ENCODE measurements at regions not wholly inside any gene's neighbourhood (a gene's known extent, or its start where the extent isn't known, plus 50 kb on each side); places are given as distances from the start of the nearest gene placed in this dataset.

DNA sequence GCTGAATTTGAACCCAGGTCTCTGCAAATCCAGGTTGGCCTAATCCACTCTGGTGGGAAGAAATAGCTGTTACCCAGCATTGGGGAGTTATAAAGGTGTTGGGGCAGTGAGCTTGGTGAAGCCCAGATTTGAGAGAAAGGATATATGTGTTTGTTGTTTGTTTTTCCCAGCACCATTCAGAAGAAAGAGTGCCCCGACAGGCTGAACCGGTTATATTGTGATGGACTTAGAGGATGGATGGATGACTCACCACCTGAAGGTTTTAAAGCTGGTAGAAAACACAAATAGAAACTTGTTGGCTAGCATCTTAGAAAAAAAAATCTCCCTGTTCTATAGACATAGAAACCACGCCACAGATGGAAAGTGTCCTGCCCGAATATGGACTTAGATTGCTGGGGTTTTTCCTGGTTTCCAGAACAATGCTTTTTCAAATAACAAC, 404.6 kb downstream of the MED13L start:
- TF ChIP-seq, protein P1, sequence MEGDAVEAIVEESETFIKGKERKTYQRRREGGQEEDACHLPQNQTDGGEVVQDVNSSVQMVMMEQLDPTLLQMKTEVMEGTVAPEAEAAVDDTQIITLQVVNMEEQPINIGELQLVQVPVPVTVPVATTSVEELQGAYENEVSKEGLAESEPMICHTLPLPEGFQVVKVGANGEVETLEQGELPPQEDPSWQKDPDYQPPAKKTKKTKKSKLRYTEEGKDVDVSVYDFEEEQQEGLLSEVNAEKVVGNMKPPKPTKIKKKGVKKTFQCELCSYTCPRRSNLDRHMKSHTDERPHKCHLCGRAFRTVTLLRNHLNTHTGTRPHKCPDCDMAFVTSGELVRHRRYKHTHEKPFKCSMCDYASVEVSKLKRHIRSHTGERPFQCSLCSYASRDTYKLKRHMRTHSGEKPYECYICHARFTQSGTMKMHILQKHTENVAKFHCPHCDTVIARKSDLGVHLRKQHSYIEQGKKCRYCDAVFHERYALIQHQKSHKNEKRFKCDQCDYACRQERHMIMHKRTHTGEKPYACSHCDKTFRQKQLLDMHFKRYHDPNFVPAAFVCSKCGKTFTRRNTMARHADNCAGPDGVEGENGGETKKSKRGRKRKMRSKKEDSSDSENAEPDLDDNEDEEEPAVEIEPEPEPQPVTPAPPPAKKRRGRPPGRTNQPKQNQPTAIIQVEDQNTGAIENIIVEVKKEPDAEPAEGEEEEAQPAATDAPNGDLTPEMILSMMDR (IDR thresholded peaks at IDR 0.05): no peak
- no peaks in the 10 kb centered on the region for H3K36me3 ChIP-seq
- no peak overlapping the region for H3K27ac ChIP-seq
- H3K4me3 ChIP-seq: no peak overlapping the region
- no peaks in the 10 kb centered on the region for H3K4me1 ChIP-seq
- ATAC-seq (no peak), DNase-seq (no peak)
- intact Hi-C loops (cut with DNase I): no loop called here
- no peaks in the 10 kb centered on the region for H3K9me3 ChIP-seq
- no peaks in the 10 kb centered on the region for H3K27me3 ChIP-seq

DNA sequence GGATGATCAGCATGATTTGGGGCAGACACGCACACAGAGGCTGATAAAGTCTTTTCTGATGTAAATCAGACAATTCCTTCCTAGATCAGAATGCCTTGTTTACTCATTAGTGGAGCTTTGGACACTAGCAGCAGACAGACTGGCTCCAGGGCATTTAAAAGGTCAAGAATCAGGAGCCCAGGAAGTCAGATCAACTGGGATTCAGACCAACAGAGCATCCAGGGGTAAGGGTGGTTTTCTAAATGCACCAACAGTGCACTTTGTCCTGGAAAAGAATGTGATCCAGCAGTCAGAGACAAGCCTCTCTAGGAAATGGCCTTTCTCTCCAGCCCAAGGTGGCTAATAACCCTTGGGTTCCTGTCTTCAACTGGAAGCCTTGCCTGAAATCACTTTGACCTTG, 405.3 kb downstream of the MED13L start:
- Histone ChIP-seq H3K4me3 (no peak overlapping the region), H3K9me3 (no peaks in the 10 kb centered on the region), H3K27ac (no peak overlapping the region), H3K27me3 (no peaks in the 10 kb centered on the region), H3K4me1 (no peaks in the 10 kb centered on the region), H3K36me3 (no peaks in the 10 kb centered on the region)
- intact Hi-C loops (cut with DNase I): no loop called here
- DNase-seq: no peak
- TF ChIP-seq, protein P1 (IDR thresholded peaks at IDR 0.05): no peak
- no peak for ATAC-seq

DNA sequence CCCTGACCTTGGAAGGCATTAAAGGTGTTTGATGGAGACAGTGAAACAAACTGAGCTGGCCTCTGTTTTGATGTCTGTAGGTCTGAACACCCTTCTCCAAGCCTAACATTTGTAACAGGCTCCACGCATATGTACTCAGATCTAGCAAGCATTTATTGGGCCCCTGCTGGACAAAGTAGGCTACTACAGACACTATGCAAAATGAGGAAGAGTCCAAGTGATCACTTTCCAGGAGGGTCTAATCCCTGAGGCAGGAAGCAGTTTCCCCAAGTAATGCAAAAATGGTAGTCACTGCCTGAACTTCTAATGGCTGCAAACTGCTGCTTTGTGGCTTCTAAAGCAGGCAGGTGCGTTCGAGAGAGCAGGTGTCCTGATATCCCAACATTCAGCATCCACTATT, 405.8 kb downstream of the MED13L start:
- H3K36me3 ChIP-seq: no peaks in the 10 kb centered on the region
- intact Hi-C loops (cut with DNase I): no loop called here
- TF ChIP-seq, protein P1 (IDR thresholded peaks at IDR 0.05): peak; percentile 57
- H3K9me3 ChIP-seq: no peaks in the 10 kb centered on the region
- H3K4me3 ChIP-seq: no peak overlapping the region
- DNase-seq: no peak
- peaks cover 5% of the 10 kb centered on the region for H3K27me3 ChIP-seq
- no peak overlapping the region for H3K27ac ChIP-seq
- peak; percentile 52 for ATAC-seq
- H3K4me1 ChIP-seq: no peaks in the 10 kb centered on the region

DNA sequence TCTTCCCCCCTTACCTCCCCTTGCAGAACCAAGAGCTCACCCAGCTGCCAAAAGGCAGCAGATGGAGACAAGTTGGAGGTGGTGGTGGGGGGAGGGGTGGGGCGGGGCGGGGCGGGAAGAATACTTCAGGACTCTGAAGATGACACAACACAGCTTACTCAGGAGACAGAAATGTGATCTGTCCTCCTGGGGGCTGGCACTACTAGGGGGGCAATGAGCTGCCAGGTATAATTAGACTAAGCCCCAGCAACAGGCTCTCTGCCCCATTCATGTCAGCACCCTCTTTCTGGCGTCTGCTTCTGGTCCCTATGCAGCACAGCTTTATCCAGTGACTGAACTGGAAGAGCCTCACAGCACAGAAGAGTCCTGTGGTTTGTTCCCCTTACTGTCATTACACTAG, 407.0 kb downstream of the MED13L start:
- ATAC-seq (no peak), DNase-seq (no peak)
- TF ChIP-seq, protein P1 (IDR thresholded peaks at IDR 0.05): no peak
- H3K4me3 ChIP-seq: no peak overlapping the region
- H3K27ac ChIP-seq: no peak overlapping the region
- H3K27me3 ChIP-seq: peaks cover 5% of the 10 kb centered on the region
- no peaks in the 10 kb centered on the region for H3K4me1 ChIP-seq
- H3K9me3 ChIP-seq: no peaks in the 10 kb centered on the region
- no peaks in the 10 kb centered on the region for H3K36me3 ChIP-seq
- intact Hi-C loops (cut with DNase I): no loop called here

DNA sequence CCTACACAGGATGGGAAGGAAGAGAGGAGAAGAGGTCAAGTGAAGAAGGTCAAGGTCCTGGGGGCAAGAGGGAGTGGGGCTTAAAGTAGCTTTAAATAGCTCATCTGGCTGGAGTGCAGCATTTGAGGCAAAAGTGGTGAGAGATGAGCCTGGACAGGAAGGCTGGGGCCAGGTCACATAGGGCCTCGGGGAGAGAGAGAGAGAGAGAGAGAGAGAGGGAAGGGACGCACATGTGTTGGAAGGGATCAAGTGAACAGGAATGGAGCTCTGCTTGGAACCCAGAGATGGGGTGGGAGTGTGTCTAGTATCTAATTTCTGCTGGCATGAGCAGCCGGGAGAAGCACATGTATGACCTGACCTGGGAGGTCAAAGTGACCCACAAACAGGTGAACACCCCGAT, 407.5 kb downstream of the MED13L start:
- TF ChIP-seq, protein P1 (IDR thresholded peaks at IDR 0.05): no peak
- Histone ChIP-seq H3K36me3 (no peaks in the 10 kb centered on the region), H3K9me3 (no peaks in the 10 kb centered on the region), H3K4me3 (no peak overlapping the region), H3K27ac (no peak overlapping the region), H3K4me1 (no peaks in the 10 kb centered on the region), H3K27me3 (peaks cover 5% of the 10 kb centered on the region)
- ATAC-seq (no peak), DNase-seq (no peak)
- intact Hi-C loops (cut with DNase I): no loop called here

DNA sequence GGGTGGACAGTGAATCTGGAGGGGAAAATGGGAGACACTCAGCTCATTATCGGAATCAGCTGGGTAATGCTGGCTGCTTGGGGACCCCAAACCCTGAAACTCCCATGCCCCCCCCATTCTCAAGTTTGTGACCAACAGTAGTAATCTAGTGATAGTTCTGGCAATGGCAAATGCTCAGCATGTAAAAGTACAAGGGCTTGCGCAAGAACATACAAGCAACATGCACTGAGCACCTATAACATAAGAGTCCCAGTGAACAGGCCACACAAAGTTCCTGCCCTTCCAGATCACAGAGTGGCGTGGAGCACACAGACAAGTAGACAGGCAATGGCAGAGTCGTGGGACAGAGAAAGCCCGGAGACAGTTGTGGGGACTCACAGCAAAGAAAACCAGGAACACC, 407.9 kb downstream of the MED13L start:
- no peak for DNase-seq
- ATAC-seq: no peak
- Histone ChIP-seq H3K9me3 (no peaks in the 10 kb centered on the region), H3K36me3 (no peaks in the 10 kb centered on the region), H3K4me3 (no peak overlapping the region), H3K27me3 (peaks cover 5% of the 10 kb centered on the region), H3K27ac (no peak overlapping the region), H3K4me1 (no peaks in the 10 kb centered on the region)
- intact Hi-C loops (cut with DNase I): no loop called here
- TF ChIP-seq, protein P1 (IDR thresholded peaks at IDR 0.05): no peak
